Neural progenitor cell (in vitro differentiated cells): ENCODE measurements at regions not wholly inside any gene's neighbourhood (a gene's known extent, or its start where the extent isn't known, plus 50 kb on each side); places are given as distances from the start of the nearest gene placed in this dataset.

Source experiments
- DNase-seq: peaks from one replicate; pipeline ENCODE4 v3.0.0-alpha.2; 2016; ENCODE audit warnings: low spot score
- H2AFZ ChIP-seq: fragments of 200-600 bp; sonication (generic); replicated peaks from 2 replicates; pipeline ENCODE4 v1.6.1; 2016; ENCODE audit warnings: antibody characterized with exemption
- H3F3A ChIP-seq: fragments of 200-600 bp; sonication (generic); 2 replicates; pipeline ENCODE4 v1.6.1; 2016; ENCODE audit warnings: antibody characterized with exemption, low read depth
- H3K27ac ChIP-seq: fragments of 200-600 bp; sonication (generic); 2 replicates; pipeline ENCODE4 v1.5.1; 2016; ENCODE audit warnings: mild to moderate bottlenecking
- H3K27me3 ChIP-seq: fragments of 200-600 bp; sonication (generic); 2 replicates; pipeline ENCODE4 v1.6.1; 2016; ENCODE audit warnings: mild to moderate bottlenecking, moderate library complexity
- H3K36me3 ChIP-seq: fragments of 200-600 bp; sonication (generic); 2 replicates; pipeline ENCODE4 v1.5.1; 2016
- H3K4me1 ChIP-seq: fragments of 200-600 bp; sonication (generic); 2 replicates; pipeline ENCODE4 v1.6.1; 2016; ENCODE audit warnings: mixed run types
- H3K4me2 ChIP-seq: fragments of 200-600 bp; sonication (generic); 2 replicates; pipeline ENCODE4 v1.6.1; 2016
- H3K4me3 ChIP-seq: fragments of 200-600 bp; sonication (generic); 2 replicates; pipeline ENCODE4 v1.5.1; 2016
- H3K79me2 ChIP-seq: fragments of 200-600 bp; sonication (generic); 2 replicates; pipeline ENCODE4 v1.6.1; 2016; ENCODE audit warnings: low read depth
- H3K9ac ChIP-seq: fragments of 200-600 bp; sonication (generic); 2 replicates; pipeline ENCODE4 v1.6.1; 2016
- H3K9me3 ChIP-seq: fragments of 200-600 bp; sonication (generic); 2 replicates; pipeline ENCODE4 v1.5.1; 2016; ENCODE audit warnings: low read depth
- H4K20me1 ChIP-seq: fragments of 200-600 bp; sonication (generic); 2 replicates; pipeline ENCODE4 v1.6.1; 2016; ENCODE audit warnings: low read depth
- H3K27ac Mint-ChIP-seq: 3 replicates; pipeline ENCODE4 v1.8.0; 2021; ENCODE audit warnings: mixed read lengths
- H3K27me3 Mint-ChIP-seq: 2 replicates; pipeline ENCODE4 v1.8.0; 2022; ENCODE audit warnings: low read depth, mild to moderate bottlenecking, inconsistent platforms, moderate library complexity, mixed read lengths; ENCODE audit not compliant: insufficient read depth
- H3K36me3 Mint-ChIP-seq: 3 replicates; pipeline ENCODE4 v1.8.0; 2021; ENCODE audit warnings: mixed read lengths
- H3K4me1 Mint-ChIP-seq: 3 replicates; pipeline ENCODE4 v1.8.0; 2021; ENCODE audit warnings: mixed read lengths
- H3K4me3 Mint-ChIP-seq: 3 replicates; pipeline ENCODE4 v1.8.0; 2021; ENCODE audit warnings: mild to moderate bottlenecking, moderate library complexity, mixed read lengths
- H3K9me3 Mint-ChIP-seq: 3 replicates; pipeline ENCODE4 v1.8.0; 2020; ENCODE audit warnings: mixed read lengths
- CTCF ChIP-seq: fragments of 200-600 bp; sonication (generic); IDR thresholded peaks from 2 replicates; pipeline ENCODE4 v1.5.1; 2017; ENCODE audit warnings: antibody characterized with exemption, mild to moderate bottlenecking
- EZH2 ChIP-seq: fragments of 200-600 bp; sonication (generic); IDR thresholded peaks from 2 replicates; pipeline ENCODE4 v1.6.1; 2017; ENCODE audit warnings: antibody characterized with exemption, mild to moderate bottlenecking, moderate library complexity
- EZH2phosphoT487 ChIP-seq: fragments of 200-600 bp; sonication (generic); IDR thresholded peaks from 2 replicates; pipeline ENCODE4 v1.6.1; 2017; ENCODE audit warnings: antibody characterized with exemption

- Mint-ChIP-seq H3K4me3 (no peak overlapping the region), H3K4me1 (peaks cover 27% of the 10 kb centered on the region), H3K27me3 (peaks cover 4% of the 10 kb centered on the region), H3K27ac (peak overlapping the region; percentile 65), H3K36me3 (no peaks in the 10 kb centered on the region), H3K9me3 (no peaks in the 10 kb centered on the region)
- no peaks in the 10 kb centered on the region for H3K36me3 ChIP-seq
- no peaks in the 10 kb centered on the region for H3K79me2 ChIP-seq
- peaks cover 13% of the 10 kb centered on the region for H3F3A ChIP-seq
- no peak overlapping the region for H3K9ac ChIP-seq
- H3K27me3 ChIP-seq: no peaks in the 10 kb centered on the region
- no peak overlapping the region for H3K4me3 ChIP-seq
- no peak overlapping the region for H2AFZ ChIP-seq
- H4K20me1 ChIP-seq: no peaks in the 10 kb centered on the region
- DNase-seq: no peak
- H3K4me2 ChIP-seq: no peak overlapping the region
- peaks cover 31% of the 10 kb centered on the region for H3K4me1 ChIP-seq
- no peak overlapping the region for H3K27ac ChIP-seq
- H3K9me3 ChIP-seq: no peaks in the 10 kb centered on the region
- TF ChIP-seq CTCF (no peak), EZH2 (no peak)
These were observed 88.7 kb downstream of the POLR2M start for GRCh38 chr15:57795261-57795660.

- no peak for TF ChIP-seq EZH2
- no peak for TF ChIP-seq EZH2phosphoT487
- no peak for TF ChIP-seq CTCF
- peaks cover 27% of the 10 kb centered on the region for H3K4me1 Mint-ChIP-seq
- H3K4me3 Mint-ChIP-seq: no peak overlapping the region
- H3K27ac Mint-ChIP-seq: no peak overlapping the region
- no peak overlapping the region for H3K4me2 ChIP-seq
- H2AFZ ChIP-seq: no peak overlapping the region
- H3K4me3 ChIP-seq: no peak overlapping the region
- H3K4me1 ChIP-seq: peaks cover 31% of the 10 kb centered on the region
- no peaks in the 10 kb centered on the region for H3K36me3 Mint-ChIP-seq
- peaks cover 4% of the 10 kb centered on the region for H3K27me3 Mint-ChIP-seq
- no peak overlapping the region for H3K9ac ChIP-seq
- peaks cover 13% of the 10 kb centered on the region for H3F3A ChIP-seq
- no peaks in the 10 kb centered on the region for H3K9me3 Mint-ChIP-seq
- DNase-seq: no peak
- H3K27ac ChIP-seq: no peak overlapping the region
- H3K27me3 ChIP-seq: no peaks in the 10 kb centered on the region
- H3K9me3 ChIP-seq: no peaks in the 10 kb centered on the region
- H4K20me1 ChIP-seq: no peaks in the 10 kb centered on the region
- no peaks in the 10 kb centered on the region for H3K79me2 ChIP-seq
- H3K36me3 ChIP-seq: no peaks in the 10 kb centered on the region
These were observed 89.6 kb downstream of the POLR2M start for GRCh38 chr15:57796146-57796545.

- DNase-seq: no peak
- Mint-ChIP-seq H3K27ac (no peak overlapping the region), H3K9me3 (no peaks in the 10 kb centered on the region), H3K4me3 (no peak overlapping the region), H3K36me3 (no peaks in the 10 kb centered on the region), H3K27me3 (peaks cover 2% of the 10 kb centered on the region), H3K4me1 (peaks cover 26% of the 10 kb centered on the region)
- no peaks in the 10 kb centered on the region for H3K9me3 ChIP-seq
- H3F3A ChIP-seq: peaks cover 13% of the 10 kb centered on the region
- no peak overlapping the region for H3K27ac ChIP-seq
- no peaks in the 10 kb centered on the region for H3K27me3 ChIP-seq
- H3K4me2 ChIP-seq: no peak overlapping the region
- no peaks in the 10 kb centered on the region for H3K36me3 ChIP-seq
- no peak for TF ChIP-seq EZH2
- no peak for TF ChIP-seq EZH2phosphoT487
- no peak for TF ChIP-seq CTCF
- H3K9ac ChIP-seq: no peak overlapping the region
- no peaks in the 10 kb centered on the region for H4K20me1 ChIP-seq
- no peaks in the 10 kb centered on the region for H3K79me2 ChIP-seq
- peaks cover 30% of the 10 kb centered on the region for H3K4me1 ChIP-seq
- no peak overlapping the region for H2AFZ ChIP-seq
- no peak overlapping the region for H3K4me3 ChIP-seq
These were observed 90.6 kb downstream of the POLR2M start for GRCh38 chr15:57797110-57797509.
